GM12874 (cell line): ENCODE measurements at regions not wholly inside any gene's neighbourhood (a gene's known extent, or its start where the extent isn't known, plus 50 kb on each side); places are given as distances from the start of the nearest gene placed in this dataset.

Experiments
- CTCF ChIP-seq: IDR thresholded peaks from 2 replicates; pipeline ENCODE4 v1.5.1; 2011; ENCODE audit warnings: low read depth, mild to moderate bottlenecking, control low read depth, low read length, moderate library complexity; ENCODE audit not compliant: insufficient read depth

GRCh38 chr12:73065913-73066312 is 793.7 kb downstream of the TRHDE start:
- no peak for TF ChIP-seq CTCF

GRCh38 chr12:73067616-73068015 is 795.4 kb downstream of the TRHDE start:
- TF ChIP-seq CTCF: no peak

GRCh38 chr12:73072214-73072613 is 800.0 kb downstream of the TRHDE start:
- no peak for TF ChIP-seq CTCF

GRCh38 chr12:73076760-73077159 is 804.6 kb downstream of the TRHDE start:
- no peak for TF ChIP-seq CTCF

GRCh38 chr12:73083736-73084135 is 811.6 kb downstream of the TRHDE start:
- TF ChIP-seq CTCF: no peak

- no peak for TF ChIP-seq CTCF
Observed at GRCh38 chr12:73106296-73106695, 834.1 kb downstream of the TRHDE start.

GRCh38 chr12:73106896-73107295 is 834.7 kb downstream of the TRHDE start:
- no peak for TF ChIP-seq CTCF

GRCh38 chr12:73110816-73111215 is 838.6 kb downstream of the TRHDE start:
- no peak for TF ChIP-seq CTCF
